ENCODE measurements at regions not wholly inside any gene's neighbourhood (a gene's known extent, or its start where the extent isn't known, plus 50 kb on each side); places are given as distances from the start of the nearest gene placed in this dataset.

- Mint-ChIP-seq H3K27ac (no peak overlapping the region), H3K27me3 (ENCODE audit: insufficient read depth) (no peaks in the 10 kb centered on the region), H3K36me3 (ENCODE audit: low read depth) (no peaks in the 10 kb centered on the region), H3K4me1 (ENCODE audit: low read depth) (no peaks in the 10 kb centered on the region), H3K4me3 (no peak overlapping the region), H3K9me3 (peaks cover 12% of the 10 kb centered on the region)
- TF ChIP-seq CTCF (IDR thresholded peaks at IDR 0.05), result no peak
- no peak for DNase-seq
These were observed 1659.5 kb upstream of the PCDH20 start for GRCh38 chr13:63075126-63075525.

- Mint-ChIP-seq H3K36me3 (ENCODE audit: low read depth) (no peaks in the 10 kb centered on the region), H3K4me3 (no peak overlapping the region), H3K9me3 (peaks cover 28% of the 10 kb centered on the region), H3K27ac (no peak overlapping the region), H3K27me3 (ENCODE audit: insufficient read depth) (no peaks in the 10 kb centered on the region), H3K4me1 (ENCODE audit: low read depth) (no peaks in the 10 kb centered on the region)
- TF ChIP-seq CTCF (IDR thresholded peaks at IDR 0.05), result no peak
- no peak for DNase-seq
These were observed 1634.6 kb upstream of the PCDH20 start for GRCh38 chr13:63050287-63050686.

GRCh38 chr13:63048653-63049052, 1633.0 kb upstream of the PCDH20 start:
- H3K9me3 Mint-ChIP-seq, result peaks cover 31% of the 10 kb centered on the region
- no peaks in the 10 kb centered on the region for H3K27me3 Mint-ChIP-seq (ENCODE audit: insufficient read depth)
- no peak overlapping the region for H3K4me3 Mint-ChIP-seq
- H3K36me3 Mint-ChIP-seq (ENCODE audit: low read depth), result no peaks in the 10 kb centered on the region
- no peak for TF ChIP-seq CTCF (IDR thresholded peaks at IDR 0.05)
- no peak for DNase-seq
- H3K4me1 Mint-ChIP-seq (ENCODE audit: low read depth), result no peaks in the 10 kb centered on the region
- H3K27ac Mint-ChIP-seq, result no peak overlapping the region

GRCh38 chr13:63044589-63045313, 1629.1 kb upstream of the PCDH20 start:
- no peak for DNase-seq
- H3K27me3 Mint-ChIP-seq (ENCODE audit: insufficient read depth), result no peaks in the 10 kb centered on the region
- peaks cover 36% of the 10 kb centered on the region for H3K9me3 Mint-ChIP-seq
- no peak overlapping the region for H3K27ac Mint-ChIP-seq
- H3K36me3 Mint-ChIP-seq (ENCODE audit: low read depth), result no peaks in the 10 kb centered on the region
- no peak for TF ChIP-seq CTCF (IDR thresholded peaks at IDR 0.05)
- H3K4me3 Mint-ChIP-seq, result no peak overlapping the region
- no peaks in the 10 kb centered on the region for H3K4me1 Mint-ChIP-seq (ENCODE audit: low read depth)

- H3K4me1 Mint-ChIP-seq (ENCODE audit: low read depth), result no peaks in the 10 kb centered on the region
- H3K27me3 Mint-ChIP-seq (ENCODE audit: insufficient read depth), result no peaks in the 10 kb centered on the region; the same call in 1 of the 2 replicates
- H3K36me3 Mint-ChIP-seq (ENCODE audit: low read depth), result no peaks in the 10 kb centered on the region
- peaks cover 44% of the 10 kb centered on the region for H3K9me3 Mint-ChIP-seq
- no peak for TF ChIP-seq CTCF (IDR thresholded peaks at IDR 0.05)
- no peak overlapping the region for H3K4me3 Mint-ChIP-seq
- no peak for DNase-seq
- H3K27ac Mint-ChIP-seq, result no peak overlapping the region
These were observed 1627.0 kb upstream of the PCDH20 start for GRCh38 chr13:63042686-63043085.
